Body of pancreas (tissue), 4 donors: ENCODE measurements at regions not wholly inside any gene's neighbourhood (a gene's known extent, or its start where the extent isn't known, plus 50 kb on each side); places are given as distances from the start of the nearest gene placed in this dataset.

Experiments
- POLR2A ChIP-seq, 3 donors: fragments of 450-650 bp; IDR thresholded peaks; one replicate each; pipeline ENCODE4 v1.6.1; 2016; ENCODE audit warnings: antibody characterized with exemption in 3 of 3, mild to moderate bottlenecking in 2 of 3
- TF ChIP-seq, protein P1 (sequence below), 7 experiments: fragments of 450-650 bp in 4 of 7; fragments of 200-600 bp in 3 of 7; sonication (generic) in 3 of 7; IDR thresholded peaks; one replicate each; pipeline ENCODE4 v1.5.1; 2016 to 2019; ENCODE audit warnings: antibody characterized with exemption in 7 of 7

DNA sequence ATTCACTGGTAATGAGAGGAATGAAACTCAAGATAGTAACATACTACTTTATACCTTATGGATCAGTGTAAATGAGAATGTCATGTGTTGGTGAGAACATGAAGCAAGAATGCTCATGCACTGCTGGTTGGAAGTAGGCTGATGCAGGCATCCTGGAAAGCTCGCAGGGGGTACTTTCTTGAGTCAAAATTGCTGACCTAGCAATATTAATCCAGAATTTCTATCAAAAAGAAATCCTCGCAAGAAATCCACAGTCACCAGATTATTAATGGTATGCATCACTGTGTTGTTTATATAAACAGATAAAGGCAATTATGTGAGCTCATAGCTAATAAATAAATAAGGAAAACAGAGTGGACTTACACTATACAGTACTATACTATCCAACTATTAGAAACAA lies 713.7 kb upstream of the PKDCC start:
- TF ChIP-seq, protein P1, sequence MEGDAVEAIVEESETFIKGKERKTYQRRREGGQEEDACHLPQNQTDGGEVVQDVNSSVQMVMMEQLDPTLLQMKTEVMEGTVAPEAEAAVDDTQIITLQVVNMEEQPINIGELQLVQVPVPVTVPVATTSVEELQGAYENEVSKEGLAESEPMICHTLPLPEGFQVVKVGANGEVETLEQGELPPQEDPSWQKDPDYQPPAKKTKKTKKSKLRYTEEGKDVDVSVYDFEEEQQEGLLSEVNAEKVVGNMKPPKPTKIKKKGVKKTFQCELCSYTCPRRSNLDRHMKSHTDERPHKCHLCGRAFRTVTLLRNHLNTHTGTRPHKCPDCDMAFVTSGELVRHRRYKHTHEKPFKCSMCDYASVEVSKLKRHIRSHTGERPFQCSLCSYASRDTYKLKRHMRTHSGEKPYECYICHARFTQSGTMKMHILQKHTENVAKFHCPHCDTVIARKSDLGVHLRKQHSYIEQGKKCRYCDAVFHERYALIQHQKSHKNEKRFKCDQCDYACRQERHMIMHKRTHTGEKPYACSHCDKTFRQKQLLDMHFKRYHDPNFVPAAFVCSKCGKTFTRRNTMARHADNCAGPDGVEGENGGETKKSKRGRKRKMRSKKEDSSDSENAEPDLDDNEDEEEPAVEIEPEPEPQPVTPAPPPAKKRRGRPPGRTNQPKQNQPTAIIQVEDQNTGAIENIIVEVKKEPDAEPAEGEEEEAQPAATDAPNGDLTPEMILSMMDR (IDR thresholded peaks at IDR 0.05) = no peak
- TF ChIP-seq POLR2A (IDR thresholded peaks at IDR 0.05) = no peak
